Body of pancreas (tissue), 4 donors: ENCODE measurements at regions not wholly inside any gene's neighbourhood (a gene's known extent, or its start where the extent isn't known, plus 50 kb on each side); places are given as distances from the start of the nearest gene placed in this dataset.

ENCODE experiments used
- ATAC-seq: fragments of 150-250 bp; one replicate; pipeline ENCODE4 v1.9.1; 2016
- DNase-seq, 4 donors: peaks; one replicate each; pipeline ENCODE4 v3.0.0-alpha.2; 2019
- H3K27ac ChIP-seq, 4 donors: fragments of 200-600 bp; sonication (generic); 1 replicate in 3 of 4; 2 replicates in 1 of 4; pipeline versions ENCODE4 v1.5.1 to v1.6.1; 2016 to 2019; ENCODE audit warnings: mild to moderate bottlenecking in 1 of 4, mixed read lengths in 1 of 4, moderate library complexity in 1 of 4
- H3K27me3 ChIP-seq, 2 donors: fragments of 200-600 bp; sonication (generic); one replicate each; pipeline ENCODE4 v1.6.0; 2016; ENCODE audit warnings: mild to moderate bottlenecking in 1 of 2
- H3K36me3 ChIP-seq, 2 donors: fragments of 200-600 bp; sonication (generic); replicated peaks in 1 of 2; 2 replicates each; pipeline ENCODE4 v1.5.1; 2016; ENCODE audit warnings: low read depth in 2 of 2; ENCODE audit not compliant: insufficient read depth in 1 of 2
- H3K4me1 ChIP-seq: fragments of 200-600 bp; sonication (generic); one replicate; pipeline ENCODE4 v1.6.0; 2016
- H3K4me3 ChIP-seq, 2 donors: fragments of 200-600 bp; sonication (generic); 1 replicate in 1 of 2; 2 replicates in 1 of 2; pipeline ENCODE4 v1.5.1; 2016 to 2019
- H3K9me3 ChIP-seq, 3 donors: fragments of 200-600 bp; sonication (generic); 1 replicate in 2 of 3; 2 replicates in 1 of 3; pipeline ENCODE4 v1.5.1; 2016
- POLR2A ChIP-seq, 3 donors: fragments of 450-650 bp; IDR thresholded peaks; one replicate each; pipeline ENCODE4 v1.6.1; 2016; ENCODE audit warnings: antibody characterized with exemption in 3 of 3, mild to moderate bottlenecking in 2 of 3
- WGBS, 2 donors: methylation state at CpG; one replicate each; pipeline ENCODE4 v1.1.5; 2017; 5-methylcytosine and 5-hydroxymethylcytosine counted together
- intact Hi-C: fragments of 100-400 bp; cut with DNase I; formaldehyde crosslinking; loops from one replicate; pipeline ENCODE4 v1.15.1; 2023
- TF ChIP-seq, protein P1 (sequence below), 7 experiments: fragments of 450-650 bp in 4 of 7; fragments of 200-600 bp in 3 of 7; sonication (generic) in 3 of 7; IDR thresholded peaks; one replicate each; pipeline ENCODE4 v1.5.1; 2016 to 2019; ENCODE audit warnings: antibody characterized with exemption in 7 of 7

DNA sequence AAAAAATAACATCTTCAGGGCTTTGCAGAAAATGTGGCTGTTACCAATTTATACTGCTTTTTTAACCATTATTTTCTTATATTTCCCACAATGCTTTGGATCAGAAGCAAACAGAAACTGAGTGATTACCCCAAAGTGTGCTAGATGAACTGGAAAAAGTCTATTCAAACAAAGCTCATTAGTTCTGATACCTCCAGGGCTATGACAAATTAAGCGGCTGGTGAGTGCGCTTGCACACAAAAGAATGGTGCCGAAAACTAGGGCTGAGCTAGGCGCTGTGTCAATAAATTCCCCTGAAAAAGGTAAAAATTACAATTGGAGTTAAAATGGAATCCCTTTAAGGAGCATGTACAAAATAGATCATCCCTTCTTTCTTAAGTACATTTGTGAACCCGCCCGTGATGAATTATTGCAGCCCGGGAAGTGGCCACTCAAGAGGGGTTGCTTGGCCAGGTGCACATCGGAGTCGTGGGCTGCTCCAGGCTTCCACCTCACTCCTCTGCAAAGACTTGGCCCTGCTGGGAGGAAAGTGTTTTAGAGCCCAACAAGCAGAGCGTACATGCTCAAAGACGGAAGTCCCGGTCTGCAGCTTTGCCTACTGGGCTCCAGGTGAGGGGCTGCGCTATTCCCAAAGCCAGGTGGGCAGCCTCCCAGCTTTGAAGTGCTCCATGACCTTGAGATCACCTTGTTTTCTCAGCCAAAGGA lies 164.0 kb upstream of the ZNF507 start:
- 19 to 26% methylated on average over 9 to 13 of the region's 13 CpGs for WGBS, 2 donors
- Histone ChIP-seq H3K36me3 (no peaks in the 10 kb centered on the region), H3K4me3 (no peak overlapping the region), H3K27ac (no peak overlapping the region), H3K9me3 (no peaks in the 10 kb centered on the region), H3K4me1 (no peaks in the 10 kb centered on the region), H3K27me3 (no peaks in the 10 kb centered on the region)
- DNase-seq (no peak), ATAC-seq (no peak)
- TF ChIP-seq, protein P1, sequence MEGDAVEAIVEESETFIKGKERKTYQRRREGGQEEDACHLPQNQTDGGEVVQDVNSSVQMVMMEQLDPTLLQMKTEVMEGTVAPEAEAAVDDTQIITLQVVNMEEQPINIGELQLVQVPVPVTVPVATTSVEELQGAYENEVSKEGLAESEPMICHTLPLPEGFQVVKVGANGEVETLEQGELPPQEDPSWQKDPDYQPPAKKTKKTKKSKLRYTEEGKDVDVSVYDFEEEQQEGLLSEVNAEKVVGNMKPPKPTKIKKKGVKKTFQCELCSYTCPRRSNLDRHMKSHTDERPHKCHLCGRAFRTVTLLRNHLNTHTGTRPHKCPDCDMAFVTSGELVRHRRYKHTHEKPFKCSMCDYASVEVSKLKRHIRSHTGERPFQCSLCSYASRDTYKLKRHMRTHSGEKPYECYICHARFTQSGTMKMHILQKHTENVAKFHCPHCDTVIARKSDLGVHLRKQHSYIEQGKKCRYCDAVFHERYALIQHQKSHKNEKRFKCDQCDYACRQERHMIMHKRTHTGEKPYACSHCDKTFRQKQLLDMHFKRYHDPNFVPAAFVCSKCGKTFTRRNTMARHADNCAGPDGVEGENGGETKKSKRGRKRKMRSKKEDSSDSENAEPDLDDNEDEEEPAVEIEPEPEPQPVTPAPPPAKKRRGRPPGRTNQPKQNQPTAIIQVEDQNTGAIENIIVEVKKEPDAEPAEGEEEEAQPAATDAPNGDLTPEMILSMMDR (IDR thresholded peaks at IDR 0.05), result no peak
- TF ChIP-seq POLR2A (IDR thresholded peaks at IDR 0.05), result no peak
- intact Hi-C loops, result no loop called here

DNA sequence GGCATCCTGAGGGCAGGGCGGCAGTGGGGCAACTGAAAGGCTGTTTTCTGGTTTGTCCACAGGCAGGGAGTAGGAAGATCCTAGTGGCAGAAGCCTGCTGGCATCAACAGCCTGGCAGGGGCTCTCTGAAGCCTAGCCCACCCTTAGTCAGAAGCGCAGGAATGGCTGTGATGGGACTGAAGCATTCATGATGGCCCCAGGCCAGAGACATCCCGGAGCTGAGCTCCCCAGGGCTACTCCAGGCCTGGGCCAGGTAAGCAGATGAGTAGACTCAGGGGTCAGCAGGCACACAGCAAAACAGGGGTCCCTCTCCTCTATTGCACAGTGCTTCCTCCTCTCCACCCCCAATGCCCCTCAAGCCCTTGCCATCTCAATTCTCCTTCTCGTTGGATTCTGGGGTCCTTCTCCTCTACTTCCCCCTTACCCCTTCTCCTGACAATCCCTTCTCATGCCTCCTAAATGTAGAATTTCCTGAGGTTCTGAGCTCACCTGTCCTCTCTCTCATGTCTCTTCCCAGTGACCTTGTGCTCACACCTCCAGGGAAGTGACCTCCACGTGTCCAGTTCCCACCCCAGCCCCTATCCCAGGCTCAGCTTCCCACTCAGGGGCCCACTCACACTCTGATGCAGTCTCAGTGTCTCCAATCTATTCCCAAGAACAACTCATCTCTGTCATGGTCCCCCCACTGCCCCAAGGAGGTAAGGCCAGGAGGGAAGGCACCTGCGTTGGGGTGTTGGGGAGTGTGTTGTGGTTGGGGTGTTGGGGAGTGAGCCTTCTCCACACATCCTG lies 158.7 kb upstream of the ZNF507 start:
- intact Hi-C loops, result no loop called here
- 62 to 76% methylated on average over 6 of the region's 6 CpGs for WGBS, 2 donors
- DNase-seq, result no peak

DNA sequence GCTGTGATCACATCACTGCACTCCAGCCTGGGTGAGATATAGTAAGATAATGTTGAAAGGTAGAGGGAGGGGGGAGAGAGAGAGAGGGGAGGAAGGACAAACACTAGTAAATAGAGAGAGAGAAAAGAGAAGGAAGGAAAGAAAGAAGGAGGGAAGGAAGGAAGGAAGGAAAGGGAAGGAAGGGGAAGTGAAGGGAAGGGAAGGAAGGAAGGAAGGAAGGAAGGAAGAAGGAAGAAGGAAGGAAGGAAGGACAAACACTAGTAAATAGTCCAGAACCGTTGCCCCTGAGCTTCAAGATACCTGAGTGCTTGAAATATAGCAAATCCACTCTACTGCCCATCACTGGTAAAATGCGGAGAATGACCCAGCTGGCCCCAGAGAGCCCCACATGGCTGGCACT lies 156.5 kb upstream of the ZNF507 start:
- DNase-seq (no peak), ATAC-seq (no peak)
- H3K27ac ChIP-seq, result no peak overlapping the region
- intact Hi-C loops, result no loop called here
- no peaks in the 10 kb centered on the region for H3K36me3 ChIP-seq
- WGBS, 2 donors, result 51 to 63% methylated on average over 2 of the region's 2 CpGs
- no peaks in the 10 kb centered on the region for H3K4me1 ChIP-seq
- no peaks in the 10 kb centered on the region for H3K27me3 ChIP-seq
- H3K9me3 ChIP-seq, result no peaks in the 10 kb centered on the region
- TF ChIP-seq, protein P1 (IDR thresholded peaks at IDR 0.05), result no peak
- TF ChIP-seq POLR2A (IDR thresholded peaks at IDR 0.05), result no peak
- H3K4me3 ChIP-seq, result no peak overlapping the region

More for the DNA sequence above, 158.7 kb upstream of the ZNF507 start:
- H3K4me1 ChIP-seq, result no peaks in the 10 kb centered on the region
- no peak for ATAC-seq
- H3K27ac ChIP-seq, result no peak overlapping the region
- H3K9me3 ChIP-seq, result no peaks in the 10 kb centered on the region
- H3K27me3 ChIP-seq, result no peaks in the 10 kb centered on the region
- no peak overlapping the region for H3K4me3 ChIP-seq
- TF ChIP-seq POLR2A (IDR thresholded peaks at IDR 0.05), result no peak
- TF ChIP-seq, protein P1 (IDR thresholded peaks at IDR 0.05), result no peak
- no peaks in the 10 kb centered on the region for H3K36me3 ChIP-seq

DNA sequence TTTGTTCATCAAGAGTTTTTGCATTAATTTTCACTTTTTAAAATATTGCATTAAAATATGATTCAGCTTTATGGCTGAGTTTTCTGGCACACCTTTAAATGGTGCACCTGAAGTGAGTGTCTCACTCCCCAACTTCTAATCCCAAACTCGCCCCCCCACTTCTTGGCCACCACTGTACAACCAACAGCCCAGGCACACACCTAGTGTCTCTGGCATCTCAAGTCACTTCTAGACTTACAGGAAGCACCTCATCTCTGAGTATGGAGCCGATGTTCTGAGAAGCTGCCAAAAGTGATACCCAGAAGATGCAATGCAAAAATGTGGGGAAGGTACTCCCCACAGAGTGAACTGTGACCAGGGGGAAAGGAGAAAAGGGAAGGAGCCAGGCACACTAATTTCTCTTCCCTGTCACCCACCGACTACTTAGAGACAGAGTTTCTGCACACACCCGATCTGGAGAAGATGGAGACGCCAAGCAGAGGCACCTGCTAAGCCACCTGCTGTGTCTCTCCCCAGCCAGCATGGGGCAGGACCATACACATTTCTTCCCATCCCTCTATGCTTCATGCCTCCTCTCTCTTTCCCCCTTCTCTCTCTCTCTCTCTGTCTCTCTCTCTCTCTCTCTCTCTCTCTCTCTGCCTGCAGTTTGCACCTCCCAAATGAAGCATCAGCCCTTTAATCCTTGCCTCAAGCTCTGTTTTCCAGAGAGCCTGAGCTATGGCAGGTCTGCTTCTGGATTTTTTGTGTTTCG lies 155.3 kb upstream of the ZNF507 start:
- no peak for DNase-seq
- Histone ChIP-seq H3K27ac (no peak overlapping the region), H3K36me3 (no peaks in the 10 kb centered on the region), H3K9me3 (no peaks in the 10 kb centered on the region), H3K27me3 (no peaks in the 10 kb centered on the region), H3K4me1 (no peaks in the 10 kb centered on the region), H3K4me3 (no peak overlapping the region)
- no peak for ATAC-seq
- TF ChIP-seq POLR2A (IDR thresholded peaks at IDR 0.05), result no peak
- TF ChIP-seq, protein P1 (IDR thresholded peaks at IDR 0.05), result no peak
- WGBS, 2 donors, result 40% methylated on average over 6 of the region's 6 CpGs
- intact Hi-C loops, result no loop called here
